Effector memory CD4-positive, alpha-beta T cell (primary cell): ENCODE measurements at regions not wholly inside any gene's neighbourhood (a gene's known extent, or its start where the extent isn't known, plus 50 kb on each side); places are given as distances from the start of the nearest gene placed in this dataset.

Source experiments
- DNase-seq, 3 donors: peaks; one replicate each; pipeline ENCODE4 v3.0.0-alpha.2; 2020
- H3K27ac ChIP-seq: 2 replicates; pipeline ENCODE4 v1.7.0; 2013; ENCODE audit warnings: mild to moderate bottlenecking, low read length, moderate library complexity; ENCODE audit not compliant: insufficient read depth, poor library complexity, severe bottlenecking
- H3K27me3 ChIP-seq: replicated peaks from 2 replicates; pipeline ENCODE4 v1.7.0; 2013; ENCODE audit warnings: mild to moderate bottlenecking, low read length; ENCODE audit not compliant: insufficient read depth, control insufficient read depth, poor library complexity, severe bottlenecking
- H3K36me3 ChIP-seq: 2 replicates; pipeline ENCODE4 v1.7.0; 2013; ENCODE audit warnings: mild to moderate bottlenecking, low read length, moderate library complexity; ENCODE audit not compliant: control insufficient read depth, insufficient read depth
- H3K4me1 ChIP-seq: 2 replicates; pipeline ENCODE4 v1.7.0; 2013; ENCODE audit warnings: low read length, mild to moderate bottlenecking; ENCODE audit not compliant: control insufficient read depth, insufficient read depth, poor library complexity, severe bottlenecking
- H3K4me3 ChIP-seq: 2 replicates; pipeline ENCODE4 v1.7.0; 2013; ENCODE audit warnings: low read length, low read depth, mild to moderate bottlenecking; ENCODE audit not compliant: insufficient read depth, poor library complexity, severe bottlenecking
- H3K9me3 ChIP-seq: 2 replicates; pipeline ENCODE4 v1.7.0; 2013; ENCODE audit warnings: mild to moderate bottlenecking, low read length, moderate library complexity; ENCODE audit not compliant: control insufficient read depth

GRCh38 chr2:146252119-146252518, 1592.7 kb upstream of the ACVR2A start:
- H3K9me3 ChIP-seq = no peaks in the 10 kb centered on the region
- H3K27me3 ChIP-seq = no peaks in the 10 kb centered on the region
- no peak for DNase-seq
- H3K27ac ChIP-seq = no peak overlapping the region
- H3K4me3 ChIP-seq = no peak overlapping the region
- H3K36me3 ChIP-seq = no peaks in the 10 kb centered on the region
- H3K4me1 ChIP-seq = no peaks in the 10 kb centered on the region

GRCh38 chr2:146251328-146251727, 1593.5 kb upstream of the ACVR2A start:
- Histone ChIP-seq H3K4me1 (no peaks in the 10 kb centered on the region), H3K4me3 (no peak overlapping the region), H3K27me3 (no peaks in the 10 kb centered on the region), H3K36me3 (no peaks in the 10 kb centered on the region), H3K27ac (no peak overlapping the region), H3K9me3 (no peaks in the 10 kb centered on the region)
- DNase-seq = no peak

- DNase-seq = no peak
These were observed 1597.9 kb upstream of the ACVR2A start for GRCh38 chr2:146246736-146247523.

GRCh38 chr2:146246002-146246735, 1598.7 kb upstream of the ACVR2A start:
- no peak for DNase-seq

More at GRCh38 chr2:146246736-146247523, 1597.9 kb upstream of the ACVR2A start:
- Histone ChIP-seq H3K4me1 (no peaks in the 10 kb centered on the region), H3K27ac (no peak overlapping the region), H3K4me3 (no peak overlapping the region), H3K27me3 (no peaks in the 10 kb centered on the region), H3K36me3 (no peaks in the 10 kb centered on the region), H3K9me3 (no peaks in the 10 kb centered on the region)

GRCh38 chr2:146244830-146245229, 1600.0 kb upstream of the ACVR2A start:
- Histone ChIP-seq H3K4me3 (no peak overlapping the region), H3K4me1 (no peaks in the 10 kb centered on the region), H3K27ac (no peak overlapping the region), H3K36me3 (no peaks in the 10 kb centered on the region), H3K27me3 (no peaks in the 10 kb centered on the region), H3K9me3 (no peaks in the 10 kb centered on the region)
- no peak for DNase-seq

More at GRCh38 chr2:146246002-146246735, 1598.7 kb upstream of the ACVR2A start:
- Histone ChIP-seq H3K9me3 (no peaks in the 10 kb centered on the region), H3K27me3 (no peaks in the 10 kb centered on the region), H3K4me3 (no peak overlapping the region), H3K27ac (no peak overlapping the region), H3K4me1 (no peaks in the 10 kb centered on the region), H3K36me3 (no peaks in the 10 kb centered on the region)

GRCh38 chr2:146244131-146244530, 1600.7 kb upstream of the ACVR2A start:
- no peak for DNase-seq
- H3K27ac ChIP-seq = no peak overlapping the region
- H3K36me3 ChIP-seq = no peaks in the 10 kb centered on the region
- H3K4me1 ChIP-seq = no peaks in the 10 kb centered on the region
- no peaks in the 10 kb centered on the region for H3K27me3 ChIP-seq
- no peaks in the 10 kb centered on the region for H3K9me3 ChIP-seq
- no peak overlapping the region for H3K4me3 ChIP-seq

GRCh38 chr2:146241023-146241422, 1603.8 kb upstream of the ACVR2A start:
- Histone ChIP-seq H3K27me3 (no peaks in the 10 kb centered on the region), H3K36me3 (no peaks in the 10 kb centered on the region), H3K9me3 (no peaks in the 10 kb centered on the region), H3K27ac (no peak overlapping the region), H3K4me3 (no peak overlapping the region), H3K4me1 (no peaks in the 10 kb centered on the region)
- no peak for DNase-seq

- no peaks in the 10 kb centered on the region for H3K9me3 ChIP-seq
- H3K4me3 ChIP-seq = no peak overlapping the region
- H3K36me3 ChIP-seq = no peaks in the 10 kb centered on the region
- H3K4me1 ChIP-seq = no peaks in the 10 kb centered on the region
- no peak for DNase-seq
- H3K27me3 ChIP-seq = no peaks in the 10 kb centered on the region
- no peak overlapping the region for H3K27ac ChIP-seq
These were observed 1604.4 kb upstream of the ACVR2A start for GRCh38 chr2:146240391-146240790.

- Histone ChIP-seq H3K9me3 (no peaks in the 10 kb centered on the region), H3K4me1 (no peaks in the 10 kb centered on the region), H3K4me3 (no peak overlapping the region), H3K27me3 (no peaks in the 10 kb centered on the region), H3K27ac (no peak overlapping the region), H3K36me3 (no peaks in the 10 kb centered on the region)
- no peak for DNase-seq
These were observed 1605.3 kb upstream of the ACVR2A start for GRCh38 chr2:146239392-146240135.
